Endodermal cell (in vitro differentiated cells): ENCODE measurements at regions not wholly inside any gene's neighbourhood (a gene's known extent, or its start where the extent isn't known, plus 50 kb on each side); places are given as distances from the start of the nearest gene placed in this dataset.

Experiments used
- DNase-seq: peaks from one replicate; pipeline ENCODE4 v3.0.0-alpha.2; 2017
- H3K27ac ChIP-seq: 2 replicates; pipeline ENCODE4 v1.5.1; 2013; ENCODE audit warnings: mild to moderate bottlenecking, low read depth, low read length, moderate library complexity
- H3K27me3 ChIP-seq: 2 replicates; pipeline ENCODE4 v1.6.1; 2013; ENCODE audit warnings: mild to moderate bottlenecking, low read length, moderate library complexity; ENCODE audit not compliant: insufficient read depth, control insufficient read depth, poor library complexity, severe bottlenecking
- H3K36me3 ChIP-seq: 2 replicates; pipeline ENCODE4 v1.7.0; 2013; ENCODE audit warnings: mild to moderate bottlenecking, low read length, moderate library complexity; ENCODE audit not compliant: control insufficient read depth, insufficient read depth
- H3K4me1 ChIP-seq: one replicate; pipeline ENCODE4 v1.7.0; 2013; ENCODE audit warnings: low read length; ENCODE audit not compliant: control insufficient read depth, insufficient read depth
- H3K4me3 ChIP-seq: 2 replicates; pipeline ENCODE4 v1.5.1; 2013; ENCODE audit warnings: mild to moderate bottlenecking, low read length, moderate library complexity
- H3K9ac ChIP-seq: 2 replicates; pipeline ENCODE4 v1.6.1; 2013; ENCODE audit warnings: mild to moderate bottlenecking, low read length, moderate library complexity; ENCODE audit not compliant: poor library complexity, severe bottlenecking; ENCODE audit errors: extremely low read depth
- H3K9me3 ChIP-seq: 2 replicates; pipeline ENCODE4 v1.6.1; 2013; ENCODE audit warnings: mild to moderate bottlenecking, low read length, moderate library complexity; ENCODE audit not compliant: control insufficient read depth
- H3K27ac Mint-ChIP-seq: 2 replicates; pipeline ENCODE4 v1.8.0; 2020; ENCODE audit warnings: mixed read lengths
- H3K27me3 Mint-ChIP-seq: 2 replicates; pipeline ENCODE4 v1.8.0; 2021; ENCODE audit warnings: mild to moderate bottlenecking, mixed read lengths; ENCODE audit not compliant: insufficient read depth
- H3K36me3 Mint-ChIP-seq: 2 replicates; pipeline ENCODE4 v1.8.0; 2020; ENCODE audit warnings: low read depth, mixed read lengths
- H3K4me1 Mint-ChIP-seq: 2 replicates; pipeline ENCODE4 v1.8.0; 2020; ENCODE audit warnings: mixed read lengths
- H3K4me3 Mint-ChIP-seq: 2 replicates; pipeline ENCODE4 v1.8.0; 2020; ENCODE audit warnings: mild to moderate bottlenecking, moderate library complexity, mixed read lengths
- H3K9me3 Mint-ChIP-seq: 2 replicates; pipeline ENCODE4 v1.8.0; 2020; ENCODE audit warnings: mild to moderate bottlenecking, mixed read lengths
- whole genome bisulfite sequencing, 2 experiments: methylation state at CpG; one replicate each; pipeline versions ENCODE4 v1.1.5 to v1.1.7; 2013; ENCODE audit warnings: missing lambda C conversion rate in 2 of 2, mixed read lengths in 1 of 2; ENCODE audit not compliant: insufficient coverage in 1 of 2, insufficient read length in 1 of 2; 5-methylcytosine and 5-hydroxymethylcytosine counted together
- TF ChIP-seq, protein P1 (sequence below): fragments of 200-600 bp; sonication (generic); conservative IDR thresholded peaks from 2 replicates; pipeline ENCODE4 v1.5.0; 2021; ENCODE audit warnings: antibody characterized with exemption, mild to moderate bottlenecking

GRCh38 chr7:155164316-155164715, 94.2 kb downstream of the HTR5A start:
- no peak for DNase-seq
- WGBS, 2 experiments: 92% methylated on average over 5 to 8 of the region's 8 CpGs
- H3K4me1 ChIP-seq: no peaks in the 10 kb centered on the region
- Mint-ChIP-seq H3K9me3 (peaks cover 6% of the 10 kb centered on the region), H3K36me3 (no peaks in the 10 kb centered on the region), H3K4me3 (no peak overlapping the region), H3K4me1 (no peaks in the 10 kb centered on the region), H3K27ac (no peak overlapping the region), H3K27me3 (no peaks in the 10 kb centered on the region)
- H3K36me3 ChIP-seq: no peaks in the 10 kb centered on the region
- no peaks in the 10 kb centered on the region for H3K27me3 ChIP-seq
- TF ChIP-seq, protein P1, sequence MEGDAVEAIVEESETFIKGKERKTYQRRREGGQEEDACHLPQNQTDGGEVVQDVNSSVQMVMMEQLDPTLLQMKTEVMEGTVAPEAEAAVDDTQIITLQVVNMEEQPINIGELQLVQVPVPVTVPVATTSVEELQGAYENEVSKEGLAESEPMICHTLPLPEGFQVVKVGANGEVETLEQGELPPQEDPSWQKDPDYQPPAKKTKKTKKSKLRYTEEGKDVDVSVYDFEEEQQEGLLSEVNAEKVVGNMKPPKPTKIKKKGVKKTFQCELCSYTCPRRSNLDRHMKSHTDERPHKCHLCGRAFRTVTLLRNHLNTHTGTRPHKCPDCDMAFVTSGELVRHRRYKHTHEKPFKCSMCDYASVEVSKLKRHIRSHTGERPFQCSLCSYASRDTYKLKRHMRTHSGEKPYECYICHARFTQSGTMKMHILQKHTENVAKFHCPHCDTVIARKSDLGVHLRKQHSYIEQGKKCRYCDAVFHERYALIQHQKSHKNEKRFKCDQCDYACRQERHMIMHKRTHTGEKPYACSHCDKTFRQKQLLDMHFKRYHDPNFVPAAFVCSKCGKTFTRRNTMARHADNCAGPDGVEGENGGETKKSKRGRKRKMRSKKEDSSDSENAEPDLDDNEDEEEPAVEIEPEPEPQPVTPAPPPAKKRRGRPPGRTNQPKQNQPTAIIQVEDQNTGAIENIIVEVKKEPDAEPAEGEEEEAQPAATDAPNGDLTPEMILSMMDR: no peak
- no peak overlapping the region for H3K27ac ChIP-seq
- H3K9ac ChIP-seq: no peak overlapping the region
- no peak overlapping the region for H3K4me3 ChIP-seq
- no peaks in the 10 kb centered on the region for H3K9me3 ChIP-seq

- no peaks in the 10 kb centered on the region for H3K27me3 ChIP-seq
- Mint-ChIP-seq H3K27ac (no peak overlapping the region), H3K9me3 (peaks cover 8% of the 10 kb centered on the region), H3K4me3 (no peak overlapping the region), H3K36me3 (no peaks in the 10 kb centered on the region), H3K27me3 (no peaks in the 10 kb centered on the region), H3K4me1 (no peaks in the 10 kb centered on the region)
- H3K4me3 ChIP-seq: no peak overlapping the region
- no peaks in the 10 kb centered on the region for H3K9me3 ChIP-seq
- no peaks in the 10 kb centered on the region for H3K36me3 ChIP-seq
- TF ChIP-seq, protein P1: no peak
- DNase-seq: no peak
- no peak overlapping the region for H3K9ac ChIP-seq
- H3K27ac ChIP-seq: no peak overlapping the region
- H3K4me1 ChIP-seq: no peaks in the 10 kb centered on the region
- 93 to 96% methylated on average over 10 to 11 of the region's 11 CpGs for WGBS, 2 experiments
Measured at GRCh38 chr7:155166108-155166507, 96.0 kb downstream of the HTR5A start.

DNA sequence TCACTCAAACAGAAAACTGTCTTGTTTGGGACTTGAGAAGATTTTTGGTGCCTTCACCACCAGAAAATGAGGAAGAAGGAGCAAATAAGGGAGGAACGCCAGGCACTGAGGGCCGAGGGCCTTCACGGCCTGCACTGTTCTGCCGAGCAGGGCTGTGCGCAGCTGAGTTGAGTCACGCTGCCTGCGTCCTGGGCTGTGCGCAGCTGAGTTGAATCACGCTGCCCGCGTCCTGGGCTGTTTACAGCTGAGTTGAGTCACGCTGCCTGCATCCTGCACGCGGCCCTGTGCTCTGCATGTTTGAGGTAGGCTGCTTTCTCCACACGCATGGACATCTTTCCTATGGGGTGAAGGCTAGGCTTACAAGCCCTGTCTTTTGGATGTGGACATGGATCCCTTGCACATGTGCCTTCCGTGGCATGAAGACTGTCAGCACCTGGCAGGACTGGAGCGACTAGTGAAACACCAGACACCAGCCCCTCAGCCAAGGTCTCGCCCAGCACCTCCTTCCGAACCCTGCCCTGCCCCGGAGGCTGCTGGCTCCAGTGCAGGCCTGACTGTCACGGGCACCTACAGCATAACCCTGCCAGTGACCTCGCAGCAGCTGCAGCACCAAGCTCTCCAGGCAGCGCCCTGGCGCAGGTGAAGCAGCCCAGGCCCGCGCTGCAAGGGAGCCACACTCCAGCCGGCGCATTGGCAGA, 96.7 kb downstream of the HTR5A start:
- no peaks in the 10 kb centered on the region for H3K27me3 ChIP-seq
- Mint-ChIP-seq H3K4me3 (no peak overlapping the region), H3K9me3 (peaks cover 8% of the 10 kb centered on the region), H3K36me3 (no peaks in the 10 kb centered on the region), H3K27me3 (no peaks in the 10 kb centered on the region), H3K27ac (no peak overlapping the region), H3K4me1 (no peaks in the 10 kb centered on the region)
- H3K9ac ChIP-seq: no peak overlapping the region
- WGBS, 2 experiments: 81% methylated on average over 23 to 28 of the region's 28 CpGs
- no peaks in the 10 kb centered on the region for H3K36me3 ChIP-seq
- no peaks in the 10 kb centered on the region for H3K9me3 ChIP-seq
- H3K4me3 ChIP-seq: no peak overlapping the region
- H3K4me1 ChIP-seq: no peaks in the 10 kb centered on the region
- H3K27ac ChIP-seq: no peak overlapping the region
- TF ChIP-seq, protein P1: no peak
- no peak for DNase-seq
